HG03039 (cell line): ENCODE measurements at regions not wholly inside any gene's neighbourhood (a gene's known extent, or its start where the extent isn't known, plus 50 kb on each side); places are given as distances from the start of the nearest gene placed in this dataset.

Source experiments
- ATAC-seq: cut with Tn5 transposase; IDR thresholded peaks from one replicate; pipeline ENCODE4 v1.9.1; 2021; ENCODE audit warnings: mild to moderate bottlenecking, moderate library complexity; ENCODE audit not compliant: unreplicated experiment

GRCh38 chr5:144886668-144887067 is 716.0 kb downstream of the KCTD16 start:
- no peak for ATAC-seq

DNA sequence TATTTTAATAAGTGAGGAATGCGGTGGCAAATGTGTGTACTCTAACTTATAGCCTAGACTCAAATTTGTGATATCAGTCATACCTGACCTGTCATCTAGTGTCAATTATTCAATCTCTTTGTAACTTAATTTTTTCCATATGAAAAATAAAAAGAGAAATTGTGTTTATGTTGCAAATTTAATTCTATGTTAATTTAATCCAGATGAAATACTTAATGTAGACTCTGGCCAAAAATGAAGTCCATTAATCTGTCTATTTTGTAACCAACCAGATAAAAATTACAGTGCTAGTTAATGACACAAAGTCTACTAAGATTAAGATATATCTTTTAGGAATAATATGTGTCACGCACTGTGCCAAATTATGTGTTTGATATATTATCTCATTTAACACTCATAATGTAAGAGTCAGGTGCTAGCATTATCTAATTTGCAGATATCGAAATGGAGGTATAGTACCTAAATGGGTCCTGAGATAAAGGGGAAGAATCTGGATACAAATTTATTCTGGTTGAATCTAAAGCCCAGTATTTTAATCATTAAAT is 712.1 kb downstream of the KCTD16 start:
- no peak for ATAC-seq

DNA sequence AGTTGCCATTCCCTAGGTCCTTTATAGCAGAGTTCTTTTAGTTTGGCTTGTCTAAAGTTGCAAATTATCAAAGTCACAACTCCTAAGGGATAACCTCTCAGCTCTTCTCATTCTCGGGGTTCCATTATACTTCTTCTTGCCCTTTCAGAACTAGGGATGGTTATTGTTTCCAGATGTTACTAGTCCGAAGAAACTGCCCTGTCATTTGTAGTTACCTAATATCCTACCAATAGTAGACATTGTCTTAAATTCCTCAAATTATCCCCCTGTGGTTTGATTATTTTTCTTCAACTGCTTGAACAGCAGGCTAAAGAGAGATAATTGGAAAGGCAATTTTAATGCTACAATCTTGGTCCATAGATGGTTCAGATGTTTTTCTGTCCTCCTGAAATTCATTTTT is 709.8 kb downstream of the KCTD16 start:
- ATAC-seq = no peak

- no peak for ATAC-seq
Measured at GRCh38 chr5:144876990-144877389, 706.3 kb downstream of the KCTD16 start.

GRCh38 chr5:144873076-144873475 is 702.4 kb downstream of the KCTD16 start:
- no peak for ATAC-seq

GRCh38 chr5:144864118-144864517 is 693.4 kb downstream of the KCTD16 start:
- no peak for ATAC-seq

DNA sequence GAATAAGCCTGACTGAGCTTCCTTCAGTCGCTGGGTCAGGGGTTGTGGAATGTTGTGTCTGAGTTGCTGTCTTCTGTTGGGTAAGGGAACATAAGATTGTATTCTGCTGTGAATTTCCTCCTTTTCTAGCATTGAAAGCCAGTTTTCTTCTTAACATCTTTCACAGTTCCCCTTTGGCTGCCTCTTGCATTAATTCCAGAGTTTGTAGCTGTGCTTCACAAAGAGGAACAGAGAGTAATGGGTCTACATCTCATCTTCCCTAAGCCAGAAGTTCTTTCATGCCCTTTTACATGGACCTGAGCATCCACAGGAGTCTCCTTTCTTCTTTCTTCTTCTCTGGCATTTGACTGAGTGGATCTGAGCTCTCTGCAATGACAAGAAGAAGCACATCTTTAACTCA is 686.8 kb downstream of the KCTD16 start:
- no peak for ATAC-seq

DNA sequence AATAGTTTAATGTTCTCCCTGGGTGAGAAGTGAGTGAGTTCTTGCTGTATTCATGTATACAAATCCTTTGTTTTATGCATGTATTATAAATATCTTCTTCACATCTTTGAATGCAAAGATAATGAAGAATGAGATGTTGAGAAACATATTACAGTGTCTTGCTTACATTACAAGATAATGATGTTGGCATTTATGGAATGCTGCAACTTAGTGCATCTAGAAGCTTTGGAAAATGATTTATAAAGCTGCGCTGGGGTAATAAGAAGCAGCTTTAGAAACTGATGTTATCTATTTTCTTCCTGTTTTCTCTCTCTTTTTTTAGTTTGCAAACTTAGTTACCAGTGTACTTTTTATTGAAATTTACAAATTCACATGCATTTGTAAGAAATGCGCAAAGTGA is 673.4 kb downstream of the KCTD16 start:
- no peak for ATAC-seq

GRCh38 chr5:144832416-144832815 is 661.7 kb downstream of the KCTD16 start:
- no peak for ATAC-seq

DNA sequence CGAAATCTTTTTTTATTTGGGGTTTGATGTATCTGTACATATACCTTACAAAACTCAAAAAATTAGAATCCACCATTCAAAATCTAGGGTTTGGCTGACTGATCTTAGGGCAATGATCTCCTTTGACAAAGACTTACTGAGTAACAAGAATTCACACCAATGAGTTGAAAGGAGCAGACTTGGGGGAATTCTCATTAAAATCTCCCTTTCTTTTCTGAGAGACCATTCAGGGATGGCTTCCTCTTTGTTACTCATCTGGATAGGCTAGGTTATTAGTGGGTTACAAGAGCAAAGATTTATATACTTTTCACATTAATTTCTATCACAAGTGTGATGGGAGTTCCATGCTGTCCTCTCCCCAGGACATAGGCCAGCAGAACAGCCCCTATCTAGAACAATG is 661.0 kb downstream of the KCTD16 start:
- ATAC-seq = no peak

DNA sequence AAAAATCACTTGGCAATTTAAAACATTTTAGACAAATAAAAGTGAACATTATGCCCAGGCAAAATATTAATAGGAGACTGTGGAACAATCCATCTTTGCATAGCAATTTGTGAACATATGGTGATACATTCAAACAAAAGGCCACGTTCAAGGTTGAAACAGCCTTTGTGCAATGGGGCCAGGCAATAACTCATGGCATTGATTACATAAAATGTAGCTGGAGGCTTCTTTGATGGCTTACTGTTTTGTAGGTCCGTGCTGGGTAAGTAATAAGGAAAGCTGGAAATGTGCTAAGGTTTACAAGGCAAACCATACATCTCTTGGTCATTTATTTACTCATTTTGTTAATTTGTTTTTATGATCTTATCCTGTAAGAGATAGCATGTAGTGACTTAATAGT is 651.8 kb downstream of the KCTD16 start:
- ATAC-seq = no peak

DNA sequence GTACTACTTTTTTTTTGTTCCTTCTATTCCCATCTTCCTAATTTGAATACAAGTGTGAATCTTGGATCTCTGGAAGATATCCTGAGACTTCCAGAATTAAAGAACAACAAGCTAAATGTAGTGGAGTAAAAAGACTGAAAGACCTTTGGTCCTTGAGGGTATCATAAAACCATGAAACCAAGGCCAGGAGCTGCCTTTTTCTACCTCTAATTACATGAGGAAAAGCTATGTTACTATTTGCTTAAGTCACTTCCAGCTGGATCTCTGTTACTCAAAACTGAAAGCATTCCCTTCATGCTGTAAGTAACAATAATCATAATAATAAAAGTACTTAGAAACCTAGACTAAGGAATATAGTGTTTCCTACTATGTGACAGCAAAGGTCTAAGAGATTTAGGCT is 649.6 kb downstream of the KCTD16 start:
- ATAC-seq = no peak

DNA sequence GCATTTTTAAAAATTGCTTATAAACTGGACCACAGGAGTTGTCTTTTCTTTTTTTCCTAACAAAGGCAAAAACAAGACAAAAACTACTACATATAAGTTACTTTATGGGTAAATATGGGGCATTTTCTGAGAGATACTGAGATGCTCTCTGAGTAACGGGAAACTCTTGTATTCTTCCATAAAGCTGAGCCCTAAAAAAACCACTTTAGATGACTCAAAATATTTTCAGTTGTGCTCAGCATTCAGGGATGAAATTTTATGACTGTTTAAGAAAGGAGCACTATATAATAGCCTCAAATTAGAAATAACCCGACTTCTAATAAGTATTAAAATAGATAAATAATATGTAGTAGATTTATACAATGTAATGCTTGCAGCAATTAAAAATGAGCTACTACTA is 644.5 kb downstream of the KCTD16 start:
- ATAC-seq = no peak

DNA sequence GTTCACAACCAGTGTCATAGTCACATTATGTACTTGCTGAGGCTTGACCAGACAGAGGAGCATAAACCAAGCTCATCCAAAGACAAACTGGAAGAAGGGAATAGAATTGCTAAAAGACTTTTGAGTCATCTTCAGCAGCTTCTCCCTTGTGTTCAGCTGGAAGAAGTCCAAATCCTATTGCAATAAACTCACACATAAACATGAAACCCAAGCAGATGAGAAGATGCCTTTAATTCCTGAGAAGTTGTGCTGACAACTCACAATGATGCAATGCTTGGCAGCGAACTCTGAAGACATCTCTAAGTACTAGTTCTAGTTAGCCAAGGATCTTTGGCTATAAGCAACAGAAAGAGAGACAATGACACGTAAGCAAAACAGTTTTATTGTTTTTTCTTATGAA is 642.1 kb downstream of the KCTD16 start:
- ATAC-seq = no peak

DNA sequence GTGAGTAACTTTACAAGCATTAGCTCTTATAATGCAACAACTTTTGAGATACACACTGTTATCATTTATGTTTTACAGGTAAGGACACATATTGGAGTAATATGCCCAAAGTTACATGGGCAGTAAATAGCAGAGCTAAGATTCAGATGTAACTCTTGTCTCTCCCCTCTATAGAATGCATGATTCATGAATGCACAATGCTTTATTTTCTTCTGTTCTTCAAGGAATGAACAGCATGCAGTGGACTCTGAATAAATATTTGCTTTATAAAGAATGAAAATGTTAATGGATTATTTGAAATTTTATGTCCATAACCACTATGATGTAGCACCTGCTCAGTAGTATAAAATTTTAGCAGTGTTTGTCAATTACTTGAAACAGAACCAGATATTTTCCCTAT is 629.5 kb downstream of the KCTD16 start:
- no peak for ATAC-seq

- ATAC-seq = no peak
Measured at GRCh38 chr5:144798595-144798994, 627.9 kb downstream of the KCTD16 start.

GRCh38 chr5:144794922-144795321 is 624.2 kb downstream of the KCTD16 start:
- ATAC-seq = no peak

DNA sequence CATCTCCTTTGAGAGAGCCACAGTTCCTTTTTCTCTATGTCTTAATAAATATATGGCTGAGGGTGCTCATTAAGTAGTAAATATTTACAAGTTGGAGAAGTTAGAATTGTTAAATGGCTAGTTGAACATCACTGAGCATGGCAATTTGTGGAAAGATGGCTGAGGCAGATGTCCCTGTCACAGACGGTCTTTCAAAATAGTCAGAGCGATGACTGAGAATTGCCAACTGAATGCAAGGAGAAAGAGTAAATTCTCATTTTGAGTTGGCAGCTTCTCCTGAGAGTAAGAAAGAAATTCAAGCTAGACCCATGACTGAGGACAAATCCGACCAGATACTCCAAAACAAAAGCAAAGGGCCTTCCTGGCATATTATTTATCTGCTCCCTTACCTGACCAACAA is 617.9 kb downstream of the KCTD16 start:
- no peak for ATAC-seq

GRCh38 chr5:144788046-144788445 is 617.4 kb downstream of the KCTD16 start:
- no peak for ATAC-seq

- no peak for ATAC-seq
Measured at GRCh38 chr5:144779368-144779767, 608.7 kb downstream of the KCTD16 start.

DNA sequence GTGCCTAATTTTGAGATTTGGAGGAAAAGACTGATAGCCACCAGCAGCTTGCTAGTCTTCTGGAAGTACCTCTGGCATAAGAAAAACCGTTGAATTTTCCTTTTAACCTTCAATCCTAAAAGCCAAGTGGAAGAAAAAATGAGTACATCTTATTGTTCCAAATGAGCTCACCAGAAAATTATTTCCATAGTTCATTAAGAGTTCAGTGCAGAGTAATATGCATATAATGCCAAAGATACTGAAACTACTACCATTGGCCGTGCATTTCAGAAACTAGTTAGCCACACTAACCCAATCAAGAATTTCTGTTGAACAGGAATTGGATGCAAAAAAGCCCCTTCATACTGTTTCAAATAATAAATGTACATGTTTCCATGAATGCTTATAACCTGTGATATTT is 607.9 kb downstream of the KCTD16 start:
- no peak for ATAC-seq

DNA sequence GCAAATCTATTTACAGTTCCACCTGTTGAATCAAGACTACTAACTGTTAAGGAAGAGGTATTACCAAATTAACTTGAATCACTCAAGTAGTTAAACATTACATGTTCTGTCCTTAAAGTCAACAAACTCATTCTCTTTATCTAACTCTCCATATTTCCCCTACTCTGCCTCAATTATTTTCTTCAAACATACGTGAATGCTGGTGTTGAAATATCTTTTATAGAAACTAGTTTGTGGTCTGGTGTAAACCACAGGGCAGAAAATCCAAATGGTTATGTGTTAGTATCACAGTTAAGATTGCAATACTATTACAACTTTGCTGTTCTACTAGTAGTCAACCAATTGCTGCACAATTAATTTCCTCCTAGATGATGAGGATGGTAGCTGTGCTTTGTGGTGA is 603.5 kb downstream of the KCTD16 start:
- ATAC-seq = no peak

DNA sequence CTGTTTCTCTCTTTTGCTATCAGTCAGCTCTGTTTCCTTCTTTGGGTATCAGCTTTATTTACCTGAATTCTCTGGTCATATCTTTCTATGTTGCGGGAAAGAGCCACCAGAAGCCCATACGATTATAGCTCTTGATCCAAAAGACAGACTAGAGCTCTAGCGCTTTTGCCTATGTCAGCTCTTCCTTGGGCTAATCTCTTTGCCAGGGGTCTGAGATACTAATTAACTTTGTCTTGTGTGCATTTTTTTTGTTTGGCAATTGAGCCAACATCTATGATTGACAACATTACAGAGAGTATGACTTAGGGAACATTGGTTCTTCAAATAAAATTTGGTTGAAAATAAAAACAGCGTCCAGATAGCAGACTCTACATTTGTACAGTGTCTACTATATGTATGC is 603.0 kb downstream of the KCTD16 start:
- no peak for ATAC-seq

GRCh38 chr5:144771802-144772201 is 601.1 kb downstream of the KCTD16 start:
- no peak for ATAC-seq
